ENCODE measurements at regions not wholly inside any gene's neighbourhood (a gene's known extent, or its start where the extent isn't known, plus 50 kb on each side); places are given as distances from the start of the nearest gene placed in this dataset.

GRCh38 chr13:105897575-105897974, 637.9 kb downstream of the EFNB2 start:
- no peak for TF ChIP-seq EP300 (IDR thresholded peaks at IDR 0.05)
- TF ChIP-seq POLR2AphosphoS5 (IDR thresholded peaks at IDR 0.05) = no peak
- TF ChIP-seq CTCF (IDR thresholded peaks at IDR 0.05) = no peak
- no peak for TF ChIP-seq POLR2A (IDR thresholded peaks at IDR 0.05; ENCODE audit: low read depth)
- intact Hi-C loops (cut with DNase I) = no loop called here
- Histone ChIP-seq H3K4me3 (no peak overlapping the region), H3K9me3 (no peaks in the 10 kb centered on the region), H3K27me3 (no peaks in the 10 kb centered on the region), H3K4me1 (no peaks in the 10 kb centered on the region), H3K36me3 (no peaks in the 10 kb centered on the region), H3K27ac (replicated peaks in 1 of 4) (no peak overlapping the region)
- 92% methylated on average over 6 of the region's 6 CpGs for WGBS
- DNase-seq (ENCODE audit: extremely low spot score) = no peak

- H3K27me3 ChIP-seq = no peaks in the 10 kb centered on the region
- no peaks in the 10 kb centered on the region for H3K9me3 ChIP-seq
These were observed 640.8 kb downstream of the EFNB2 start for GRCh38 chr13:105894697-105895096.

GRCh38 chr13:105890509-105890908, 645.0 kb downstream of the EFNB2 start:
- H3K4me1 ChIP-seq = no peaks in the 10 kb centered on the region
- H3K27ac ChIP-seq (replicated peaks in 1 of 4) = no peak overlapping the region
- DNase-seq (ENCODE audit: extremely low spot score) = no peak
- H3K36me3 ChIP-seq = no peaks in the 10 kb centered on the region
- intact Hi-C loops (cut with DNase I) = no loop called here
- TF ChIP-seq POLR2A (IDR thresholded peaks at IDR 0.05; ENCODE audit: low read depth) (no peak), POLR2AphosphoS5 (IDR thresholded peaks at IDR 0.05) (no peak), EP300 (IDR thresholded peaks at IDR 0.05) (no peak), CTCF (IDR thresholded peaks at IDR 0.05) (no peak)
- no peak overlapping the region for H3K4me3 ChIP-seq
- WGBS = 95% methylated on average over 4 of the region's 4 CpGs
- H3K9me3 ChIP-seq = no peaks in the 10 kb centered on the region
- H3K27me3 ChIP-seq = no peaks in the 10 kb centered on the region

More at GRCh38 chr13:105894697-105895096, 640.8 kb downstream of the EFNB2 start:
- DNase-seq (ENCODE audit: extremely low spot score) = no peak
- H3K4me3 ChIP-seq = no peak overlapping the region
- no peak for TF ChIP-seq CTCF (IDR thresholded peaks at IDR 0.05)
- no peak for TF ChIP-seq POLR2A (IDR thresholded peaks at IDR 0.05; ENCODE audit: low read depth)
- TF ChIP-seq POLR2AphosphoS5 (IDR thresholded peaks at IDR 0.05) = no peak
- TF ChIP-seq EP300 (IDR thresholded peaks at IDR 0.05) = no peak
- 78% methylated on average over 2 of the region's 2 CpGs for WGBS
- H3K27ac ChIP-seq (replicated peaks in 1 of 4) = no peak overlapping the region
- no peaks in the 10 kb centered on the region for H3K4me1 ChIP-seq
- intact Hi-C loops (cut with DNase I) = no loop called here
- no peaks in the 10 kb centered on the region for H3K36me3 ChIP-seq

- TF ChIP-seq POLR2AphosphoS5 (IDR thresholded peaks at IDR 0.05) (no peak), CTCF (IDR thresholded peaks at IDR 0.05) (no peak), POLR2A (IDR thresholded peaks at IDR 0.05; ENCODE audit: low read depth) (no peak), EP300 (IDR thresholded peaks at IDR 0.05) (no peak)
- H3K27ac ChIP-seq (replicated peaks in 1 of 4) = no peak overlapping the region
- no peaks in the 10 kb centered on the region for H3K4me1 ChIP-seq
- no peak for DNase-seq (ENCODE audit: extremely low spot score)
- no peaks in the 10 kb centered on the region for H3K27me3 ChIP-seq
- intact Hi-C loops (cut with DNase I) = no loop called here
- no peaks in the 10 kb centered on the region for H3K9me3 ChIP-seq
- H3K4me3 ChIP-seq = no peak overlapping the region
- no peaks in the 10 kb centered on the region for H3K36me3 ChIP-seq
- WGBS = 82% methylated on average over 1 of the region's 1 CpG
These were observed 657.3 kb downstream of the EFNB2 start for GRCh38 chr13:105878119-105878700.

GRCh38 chr13:105874814-105875213, 660.6 kb downstream of the EFNB2 start:
- no peaks in the 10 kb centered on the region for H3K36me3 ChIP-seq
- H3K27me3 ChIP-seq = no peaks in the 10 kb centered on the region
- TF ChIP-seq CTCF (IDR thresholded peaks at IDR 0.05) (no peak), POLR2AphosphoS5 (IDR thresholded peaks at IDR 0.05) (no peak), POLR2A (IDR thresholded peaks at IDR 0.05; ENCODE audit: low read depth) (no peak), EP300 (IDR thresholded peaks at IDR 0.05) (no peak)
- no peak for DNase-seq (ENCODE audit: extremely low spot score)
- no peaks in the 10 kb centered on the region for H3K9me3 ChIP-seq
- no peak overlapping the region for H3K4me3 ChIP-seq
- no peak overlapping the region for H3K27ac ChIP-seq (replicated peaks in 1 of 4)
- no peaks in the 10 kb centered on the region for H3K4me1 ChIP-seq
- intact Hi-C loops (cut with DNase I) = no loop called here

Data from esophagus muscularis mucosa (tissue), 4 donors.